NCI-H1417 treated with DMSO at 0.1 percent for 48 hours (cell line): ENCODE measurements at regions not wholly inside any gene's neighbourhood (a gene's known extent, or its start where the extent isn't known, plus 50 kb on each side); places are given as distances from the start of the nearest gene placed in this dataset.
"Not testable (repeated sequence)": the region's sequence is repeated elsewhere in the genome, so short reads cannot be mapped to it uniquely, and the experiment has no call there.

ENCODE experiments used
- DNase-seq: peaks from one replicate; lab custom pipeline; 2025; lab: John Stamatoyannopoulos, UW

GRCh38 chr11:98040061-98040808 is 980.5 kb upstream of the CNTN5 start:
- no peak for DNase-seq

GRCh38 chr11:98047647-98048046 is 973.1 kb upstream of the CNTN5 start:
- no peak for DNase-seq

GRCh38 chr11:98053851-98054250 is 966.9 kb upstream of the CNTN5 start:
- DNase-seq, result no peak

GRCh38 chr11:98056945-98057344 is 963.8 kb upstream of the CNTN5 start:
- DNase-seq, result no peak

GRCh38 chr11:98059488-98059887 is 961.3 kb upstream of the CNTN5 start:
- DNase-seq, result no peak

- no peak for DNase-seq
Observed at GRCh38 chr11:98060759-98061158, 960.0 kb upstream of the CNTN5 start.

- no peak for DNase-seq
Observed at GRCh38 chr11:98061858-98062257, 958.9 kb upstream of the CNTN5 start.

- DNase-seq, result no peak
Observed at GRCh38 chr11:98062714-98063113, 958.0 kb upstream of the CNTN5 start.

- DNase-seq, result no peak
Observed at GRCh38 chr11:98068251-98068650, 952.5 kb upstream of the CNTN5 start.

GRCh38 chr11:98069147-98069546 is 951.6 kb upstream of the CNTN5 start:
- not testable (repeated sequence) for DNase-seq

- no peak for DNase-seq
Observed at GRCh38 chr11:98069861-98070260, 950.9 kb upstream of the CNTN5 start.

- no peak for DNase-seq
Observed at GRCh38 chr11:98090861-98091505, 929.8 kb upstream of the CNTN5 start.

- no peak for DNase-seq
Observed at GRCh38 chr11:98099371-98099770, 921.4 kb upstream of the CNTN5 start.

- DNase-seq, result no peak
Observed at GRCh38 chr11:98100689-98101088, 920.1 kb upstream of the CNTN5 start.

- DNase-seq, result no peak
Observed at GRCh38 chr11:98101329-98101728, 919.4 kb upstream of the CNTN5 start.

GRCh38 chr11:98104249-98104648 is 916.5 kb upstream of the CNTN5 start:
- no peak for DNase-seq

GRCh38 chr11:98107736-98108135 is 913.0 kb upstream of the CNTN5 start:
- peak; percentile 68 for DNase-seq

- DNase-seq, result no peak
Observed at GRCh38 chr11:98110030-98110429, 910.7 kb upstream of the CNTN5 start.

- DNase-seq, result no peak
Observed at GRCh38 chr11:98115873-98116272, 904.9 kb upstream of the CNTN5 start.

- no peak for DNase-seq
Observed at GRCh38 chr11:98130117-98130625, 890.6 kb upstream of the CNTN5 start.

GRCh38 chr11:98136357-98136756 is 884.4 kb upstream of the CNTN5 start:
- no peak for DNase-seq

GRCh38 chr11:98137437-98137836 is 883.3 kb upstream of the CNTN5 start:
- no peak for DNase-seq

GRCh38 chr11:98143661-98144060 is 877.1 kb upstream of the CNTN5 start:
- DNase-seq, result no peak

- no peak for DNase-seq
Observed at GRCh38 chr11:98153752-98154151, 867.0 kb upstream of the CNTN5 start.
